ENCODE measurements at regions not wholly inside any gene's neighbourhood (a gene's known extent, or its start where the extent isn't known, plus 50 kb on each side); places are given as distances from the start of the nearest gene placed in this dataset.
"Not testable (repeated sequence)": the region's sequence is repeated elsewhere in the genome, so short reads cannot be mapped to it uniquely, and the experiment has no call there.

GRCh38 chr20:55415567-55416142 lies 589.7 kb downstream of the CBLN4 start:
- no peak overlapping the region for H3K4me3 ChIP-seq (ENCODE audit: low read depth, low read length, poor library complexity, severe bottlenecking)
- H3K36me3 ChIP-seq (ENCODE audit: insufficient read depth, low read length, poor library complexity, severe bottlenecking): no peaks in the 10 kb centered on the region
- intact Hi-C loops (cut with micrococcal nuclease; ENCODE audit: unreplicated experiment): loop anchor here (10.0 kb wide), 1 partner anchor 839 kb away; no protein-coding TSS in a partner anchor
- no peak overlapping the region for H3K27ac ChIP-seq (ENCODE audit: low read depth, low read length, poor library complexity, severe bottlenecking)
- H3K9me3 ChIP-seq (ENCODE audit: low read depth, low read length, poor library complexity, severe bottlenecking): no peaks in the 10 kb centered on the region
- peak; percentile 22 for DNase-seq (ENCODE audit: low spot score)
- POLR2A ChIA-PET (ENCODE audit: low non-redundant PET): no interaction called here
- no peaks in the 10 kb centered on the region for H3K27me3 ChIP-seq (replicated peaks; ENCODE audit: insufficient read depth, low read depth, low read length, poor library complexity)
- no peaks in the 10 kb centered on the region for H3K4me1 ChIP-seq (ENCODE audit: insufficient read depth, low read length, poor library complexity, severe bottlenecking)
- BruUV-seq (replicated peaks): no TSS peak
- TF ChIP-seq EZH2 (IDR thresholded peaks at IDR 0.05; ENCODE audit: borderline replicate concordance, low read depth, low read length, poor library complexity, severe bottlenecking) (no peak), CTCF (conservative IDR thresholded peaks at IDR 0.05; ENCODE audit: low read depth, low read length) (peak; percentile 39)
- CTCF ChIA-PET: no interaction called here

- intact Hi-C loops (cut with micrococcal nuclease; ENCODE audit: unreplicated experiment): loop anchor here (10.0 kb wide), 1 partner anchor 842 kb away; no protein-coding TSS in a partner anchor
Observed at GRCh38 chr20:55412508-55412907, 592.8 kb downstream of the CBLN4 start.

GRCh38 chr20:55406891-55407290 lies 598.4 kb downstream of the CBLN4 start:
- no peaks in the 10 kb centered on the region for H3K36me3 ChIP-seq (ENCODE audit: insufficient read depth, low read length, poor library complexity, severe bottlenecking)
- intact Hi-C loops (cut with micrococcal nuclease; ENCODE audit: unreplicated experiment): no loop called here
- H3K27ac ChIP-seq (ENCODE audit: low read depth, low read length, poor library complexity, severe bottlenecking): no peak overlapping the region
- no TSS peak for BruUV-seq (replicated peaks)
- ChIA-PET POLR2A (ENCODE audit: low non-redundant PET) (no interaction called here), CTCF (no interaction called here)
- no peak overlapping the region for H3K4me3 ChIP-seq (ENCODE audit: low read depth, low read length, poor library complexity, severe bottlenecking)
- TF ChIP-seq CTCF (conservative IDR thresholded peaks at IDR 0.05; ENCODE audit: low read depth, low read length) (no peak), EZH2 (IDR thresholded peaks at IDR 0.05; ENCODE audit: borderline replicate concordance, low read depth, low read length, poor library complexity, severe bottlenecking) (no peak)
- DNase-seq (ENCODE audit: low spot score): no peak
- H3K4me1 ChIP-seq (ENCODE audit: insufficient read depth, low read length, poor library complexity, severe bottlenecking): no peaks in the 10 kb centered on the region
- H3K9me3 ChIP-seq (ENCODE audit: low read depth, low read length, poor library complexity, severe bottlenecking): peaks cover 17% of the 10 kb centered on the region
- no peaks in the 10 kb centered on the region for H3K27me3 ChIP-seq (replicated peaks; ENCODE audit: insufficient read depth, low read depth, low read length, poor library complexity)

More at GRCh38 chr20:55412508-55412907, 592.8 kb downstream of the CBLN4 start:
- H3K36me3 ChIP-seq (ENCODE audit: insufficient read depth, low read length, poor library complexity, severe bottlenecking); DNase-seq (ENCODE audit: low spot score); H3K9me3 ChIP-seq (ENCODE audit: low read depth, low read length, poor library complexity, severe bottlenecking); BruUV-seq (replicated peaks); POLR2A ChIA-PET (ENCODE audit: low non-redundant PET); H3K4me1 ChIP-seq (ENCODE audit: insufficient read depth, low read length, poor library complexity, severe bottlenecking); H3K4me3 ChIP-seq (ENCODE audit: low read depth, low read length, poor library complexity, severe bottlenecking); H3K27ac ChIP-seq (ENCODE audit: low read depth, low read length, poor library complexity, severe bottlenecking); H3K27me3 ChIP-seq (replicated peaks; ENCODE audit: insufficient read depth, low read depth, low read length, poor library complexity); CTCF ChIA-PET: not testable (repeated sequence)

- DNase-seq (ENCODE audit: low spot score): no peak
- ChIA-PET POLR2A (ENCODE audit: low non-redundant PET) (no interaction called here), CTCF (no interaction called here)
- Histone ChIP-seq H3K27me3 (replicated peaks; ENCODE audit: insufficient read depth, low read depth, low read length, poor library complexity) (no peaks in the 10 kb centered on the region), H3K36me3 (ENCODE audit: insufficient read depth, low read length, poor library complexity, severe bottlenecking) (no peaks in the 10 kb centered on the region), H3K27ac (ENCODE audit: low read depth, low read length, poor library complexity, severe bottlenecking) (no peak overlapping the region), H3K4me1 (ENCODE audit: insufficient read depth, low read length, poor library complexity, severe bottlenecking) (no peaks in the 10 kb centered on the region), H3K4me3 (ENCODE audit: low read depth, low read length, poor library complexity, severe bottlenecking) (no peak overlapping the region), H3K9me3 (ENCODE audit: low read depth, low read length, poor library complexity, severe bottlenecking) (peaks cover 11% of the 10 kb centered on the region)
- intact Hi-C loops (cut with micrococcal nuclease; ENCODE audit: unreplicated experiment): no loop called here
- no TSS peak for BruUV-seq (replicated peaks)
- TF ChIP-seq EZH2 (IDR thresholded peaks at IDR 0.05; ENCODE audit: borderline replicate concordance, low read depth, low read length, poor library complexity, severe bottlenecking) (no peak), CTCF (conservative IDR thresholded peaks at IDR 0.05; ENCODE audit: low read depth, low read length) (no peak)
Observed at GRCh38 chr20:55394592-55394991, 610.7 kb downstream of the CBLN4 start.
